ENCODE measurements at regions not wholly inside any gene's neighbourhood (a gene's known extent, or its start where the extent isn't known, plus 50 kb on each side); places are given as distances from the start of the nearest gene placed in this dataset.

DNA sequence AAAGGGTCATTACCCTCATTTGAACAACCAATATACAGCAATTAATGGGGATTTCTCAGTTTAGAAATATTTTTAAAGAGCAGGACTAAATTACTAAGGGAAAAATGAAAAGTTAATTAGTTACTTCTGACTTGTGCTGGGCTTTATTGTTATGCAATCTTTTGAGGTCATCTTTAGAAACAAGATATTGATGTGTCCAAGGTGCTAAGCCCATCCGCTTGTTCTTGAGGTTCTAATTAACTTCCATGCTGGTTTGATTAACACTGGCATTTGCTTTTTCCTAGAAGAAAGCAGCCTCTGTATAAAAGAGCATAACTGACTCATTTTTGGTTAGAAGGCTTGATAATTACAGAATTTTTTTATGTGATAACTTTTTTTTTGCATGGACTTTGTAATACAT lies 256.5 kb upstream of the AGTR1 start:
- Histone ChIP-seq H3K27ac (replicated peaks in 1 of 4) (no peak overlapping the region), H3K4me3 (no peak overlapping the region), H3K9me3 (no peaks in the 10 kb centered on the region), H3K36me3 (no peaks in the 10 kb centered on the region), H3K4me1 (no peaks in the 10 kb centered on the region), H3K27me3 (no peaks in the 10 kb centered on the region)
- no peak for DNase-seq (ENCODE audit: extremely low spot score)
- 86% methylated on average over 1 of the region's 1 CpG for WGBS
- TF ChIP-seq, protein P1, sequence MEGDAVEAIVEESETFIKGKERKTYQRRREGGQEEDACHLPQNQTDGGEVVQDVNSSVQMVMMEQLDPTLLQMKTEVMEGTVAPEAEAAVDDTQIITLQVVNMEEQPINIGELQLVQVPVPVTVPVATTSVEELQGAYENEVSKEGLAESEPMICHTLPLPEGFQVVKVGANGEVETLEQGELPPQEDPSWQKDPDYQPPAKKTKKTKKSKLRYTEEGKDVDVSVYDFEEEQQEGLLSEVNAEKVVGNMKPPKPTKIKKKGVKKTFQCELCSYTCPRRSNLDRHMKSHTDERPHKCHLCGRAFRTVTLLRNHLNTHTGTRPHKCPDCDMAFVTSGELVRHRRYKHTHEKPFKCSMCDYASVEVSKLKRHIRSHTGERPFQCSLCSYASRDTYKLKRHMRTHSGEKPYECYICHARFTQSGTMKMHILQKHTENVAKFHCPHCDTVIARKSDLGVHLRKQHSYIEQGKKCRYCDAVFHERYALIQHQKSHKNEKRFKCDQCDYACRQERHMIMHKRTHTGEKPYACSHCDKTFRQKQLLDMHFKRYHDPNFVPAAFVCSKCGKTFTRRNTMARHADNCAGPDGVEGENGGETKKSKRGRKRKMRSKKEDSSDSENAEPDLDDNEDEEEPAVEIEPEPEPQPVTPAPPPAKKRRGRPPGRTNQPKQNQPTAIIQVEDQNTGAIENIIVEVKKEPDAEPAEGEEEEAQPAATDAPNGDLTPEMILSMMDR (IDR thresholded peaks at IDR 0.05), result no peak
- TF ChIP-seq EP300 (IDR thresholded peaks at IDR 0.05) (no peak), POLR2A (IDR thresholded peaks at IDR 0.05; ENCODE audit: low read depth) (no peak), POLR2AphosphoS5 (IDR thresholded peaks at IDR 0.05) (no peak)
- intact Hi-C loops (cut with DNase I), result no loop called here

DNA sequence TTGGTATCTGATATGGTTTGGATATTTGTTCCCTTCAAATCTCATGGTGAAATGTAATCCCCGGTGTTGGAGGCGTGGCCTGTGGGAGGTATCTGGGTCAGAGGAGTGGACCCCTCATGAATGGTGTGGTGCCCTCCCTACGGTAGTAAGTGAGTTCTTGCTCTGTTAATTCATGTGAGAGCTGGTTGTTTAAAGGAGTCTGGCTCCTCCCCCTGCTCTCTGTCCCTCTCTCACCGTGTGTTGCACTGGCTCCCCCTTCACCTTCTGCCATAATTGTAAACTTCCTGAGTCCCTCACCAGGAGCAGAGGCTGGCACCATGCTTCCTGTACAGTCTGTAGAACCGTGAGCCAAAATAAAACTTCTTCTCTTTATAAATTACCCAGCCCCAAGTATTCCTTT lies 246.9 kb upstream of the AGTR1 start:
- Histone ChIP-seq H3K9me3 (no peaks in the 10 kb centered on the region), H3K4me1 (peaks cover 0 to 6% (median 0%) of the 10 kb centered on the region in 4 donors), H3K27ac (replicated peaks in 1 of 4) (no peak overlapping the region), H3K36me3 (no peaks in the 10 kb centered on the region), H3K4me3 (no peak overlapping the region), H3K27me3 (no peaks in the 10 kb centered on the region)
- TF ChIP-seq POLR2A (IDR thresholded peaks at IDR 0.05; ENCODE audit: low read depth), result no peak
- TF ChIP-seq, protein P1 (IDR thresholded peaks at IDR 0.05), result no peak
- DNase-seq (ENCODE audit: extremely low spot score), result no peak
- 54% methylated on average over 5 of the region's 5 CpGs for WGBS
- intact Hi-C loops (cut with DNase I), result no loop called here

DNA sequence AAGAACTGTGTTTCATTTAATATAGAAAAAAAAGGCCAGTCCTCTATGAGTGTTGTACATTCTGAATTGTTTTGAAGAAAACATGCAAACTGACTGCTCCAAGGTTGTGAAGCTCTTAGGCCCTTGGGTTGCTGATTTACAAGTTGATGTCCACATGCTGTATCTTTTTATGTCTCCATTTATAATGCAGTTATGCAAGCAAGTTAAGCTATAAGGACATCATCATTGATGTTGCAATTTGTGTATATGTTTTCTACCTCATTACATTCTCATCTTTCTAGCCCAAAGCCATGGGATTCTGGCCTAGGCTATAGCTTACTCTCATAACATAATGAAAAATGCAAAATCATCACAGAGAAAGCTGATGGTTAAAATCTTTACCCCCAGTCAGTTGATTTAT lies 245.7 kb upstream of the AGTR1 start:
- H3K27me3 ChIP-seq, result no peaks in the 10 kb centered on the region
- no peak for DNase-seq (ENCODE audit: extremely low spot score)
- peaks cover 0 to 6% (median 0%) of the 10 kb centered on the region in 4 donors for H3K4me1 ChIP-seq
- intact Hi-C loops (cut with DNase I), result no loop called here
- no peak overlapping the region for H3K4me3 ChIP-seq
- H3K9me3 ChIP-seq, result no peaks in the 10 kb centered on the region
- TF ChIP-seq EP300 (IDR thresholded peaks at IDR 0.05), result no peak
- TF ChIP-seq, protein P1 (IDR thresholded peaks at IDR 0.05), result no peak
- TF ChIP-seq POLR2AphosphoS5 (IDR thresholded peaks at IDR 0.05), result no peak
- no peak for TF ChIP-seq POLR2A (IDR thresholded peaks at IDR 0.05; ENCODE audit: low read depth)
- H3K27ac ChIP-seq (replicated peaks in 1 of 4), result no peak overlapping the region
- H3K36me3 ChIP-seq, result no peaks in the 10 kb centered on the region

DNA sequence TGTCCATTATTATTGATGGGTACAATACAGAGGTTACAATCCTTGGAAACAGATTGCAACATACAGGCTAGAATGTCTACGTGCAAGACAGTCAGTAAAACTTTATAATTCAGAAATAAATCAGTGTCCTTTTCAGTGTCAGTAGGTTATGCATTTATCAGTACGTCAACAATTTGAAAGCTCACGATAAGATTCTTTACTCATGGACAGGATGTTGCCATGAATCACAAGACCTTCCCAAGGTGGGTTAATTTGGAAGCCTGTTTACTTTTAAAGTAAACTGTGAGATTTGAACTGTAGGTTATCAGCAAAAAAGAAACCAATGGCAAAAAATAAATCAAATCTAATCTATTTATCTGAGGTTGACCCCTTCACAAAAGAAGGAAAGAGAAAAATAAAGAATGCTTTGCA lies 243.9 kb upstream of the AGTR1 start:
- Histone ChIP-seq H3K27me3 (no peaks in the 10 kb centered on the region), H3K4me3 (no peak overlapping the region), H3K4me1 (peaks cover 0 to 6% (median 0%) of the 10 kb centered on the region in 4 donors), H3K27ac (replicated peaks in 1 of 4) (no peak overlapping the region), H3K9me3 (no peaks in the 10 kb centered on the region), H3K36me3 (no peaks in the 10 kb centered on the region)
- intact Hi-C loops (cut with DNase I), result no loop called here
- WGBS, result 68% methylated on average over 3 of the region's 3 CpGs
- TF ChIP-seq POLR2A (IDR thresholded peaks at IDR 0.05; ENCODE audit: low read depth) (no peak), POLR2AphosphoS5 (IDR thresholded peaks at IDR 0.05) (no peak), EP300 (IDR thresholded peaks at IDR 0.05) (no peak)
- TF ChIP-seq, protein P1 (IDR thresholded peaks at IDR 0.05), result no peak
- no peak for DNase-seq (ENCODE audit: extremely low spot score)

DNA sequence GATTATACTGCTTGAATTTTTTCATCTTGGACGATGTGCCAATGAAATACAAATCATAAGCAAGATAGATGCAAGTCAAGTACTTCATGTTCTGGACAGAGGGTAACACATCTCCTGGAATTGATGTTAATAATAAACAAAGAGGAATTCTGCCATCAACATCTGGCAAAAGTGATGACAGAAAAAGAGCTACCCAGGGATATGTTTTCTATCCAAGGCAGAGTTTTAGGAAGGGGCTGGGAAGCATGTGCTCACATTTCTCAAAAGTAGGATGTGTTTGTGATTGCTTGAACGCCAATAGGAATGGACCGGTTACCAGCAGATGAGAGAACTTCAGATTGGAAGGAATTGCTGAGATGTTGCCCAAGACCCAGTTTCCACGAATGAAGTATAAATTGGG lies 242.6 kb upstream of the AGTR1 start:
- no peaks in the 10 kb centered on the region for H3K27me3 ChIP-seq
- no peaks in the 10 kb centered on the region for H3K36me3 ChIP-seq
- intact Hi-C loops (cut with DNase I), result no loop called here
- H3K4me3 ChIP-seq, result no peak overlapping the region
- DNase-seq (ENCODE audit: extremely low spot score), result no peak
- H3K4me1 ChIP-seq, result peaks cover 0 to 6% (median 0%) of the 10 kb centered on the region in 4 donors
- no peak for TF ChIP-seq EP300 (IDR thresholded peaks at IDR 0.05)
- no peaks in the 10 kb centered on the region for H3K9me3 ChIP-seq
- WGBS, result 81% methylated on average over 4 of the region's 4 CpGs
- H3K27ac ChIP-seq (replicated peaks in 1 of 4), result no peak overlapping the region
